Smooth muscle cell (in vitro differentiated cells): ENCODE measurements at regions not wholly inside any gene's neighbourhood (a gene's known extent, or its start where the extent isn't known, plus 50 kb on each side); places are given as distances from the start of the nearest gene placed in this dataset.
"Not testable (repeated sequence)": the region's sequence is repeated elsewhere in the genome, so short reads cannot be mapped to it uniquely, and the experiment has no call there.

Experiments used
- DNase-seq: peaks from one replicate; lab custom pipeline; 2025; ENCODE audit not compliant: unreplicated experiment; lab: John Stamatoyannopoulos, UW
- H2AFZ ChIP-seq: fragments of 200-600 bp; sonication (generic); 2 replicates; pipeline ENCODE4 v1.6.0; 2016; ENCODE audit warnings: antibody characterized with exemption, low read depth, mild to moderate bottlenecking
- H3F3A ChIP-seq: fragments of 200-600 bp; sonication (generic); 2 replicates; pipeline ENCODE4 v1.6.0; 2017; ENCODE audit warnings: antibody characterized with exemption, low read depth
- H3K27ac ChIP-seq: fragments of 200-600 bp; sonication (generic); 2 replicates; pipeline ENCODE4 v1.5.1; 2016; ENCODE audit warnings: low read depth, mild to moderate bottlenecking
- H3K27me3 ChIP-seq: fragments of 200-600 bp; sonication (generic); 2 replicates; pipeline ENCODE4 v1.6.1; 2016; ENCODE audit warnings: low read depth, mild to moderate bottlenecking
- H3K36me3 ChIP-seq: fragments of 200-600 bp; sonication (generic); 2 replicates; pipeline ENCODE4 v1.5.1; 2016; ENCODE audit warnings: low read depth
- H3K4me1 ChIP-seq: fragments of 200-600 bp; sonication (generic); 2 replicates; pipeline ENCODE4 v1.5.1; 2016; ENCODE audit warnings: low read depth
- H3K4me2 ChIP-seq: fragments of 200-600 bp; sonication (generic); 2 replicates; pipeline ENCODE4 v1.6.0; 2016; ENCODE audit warnings: mild to moderate bottlenecking
- H3K4me3 ChIP-seq: fragments of 200-600 bp; sonication (generic); 2 replicates; pipeline ENCODE4 v1.5.1; 2016; ENCODE audit warnings: mild to moderate bottlenecking
- H3K79me2 ChIP-seq: fragments of 200-600 bp; sonication (generic); 2 replicates; pipeline ENCODE4 v1.6.0; 2016; ENCODE audit warnings: low read depth, mild to moderate bottlenecking
- H3K9ac ChIP-seq: fragments of 200-600 bp; sonication (generic); 2 replicates; pipeline ENCODE4 v1.6.0; 2016; ENCODE audit warnings: low read depth
- H3K9me3 ChIP-seq: fragments of 200-600 bp; sonication (generic); replicated peaks from 2 replicates; pipeline ENCODE4 v1.5.1; 2016; ENCODE audit warnings: low read depth
- H4K20me1 ChIP-seq: fragments of 200-600 bp; sonication (generic); 2 replicates; pipeline ENCODE4 v1.6.0; 2016; ENCODE audit warnings: low read depth
- CTCF ChIP-seq: fragments of 200-600 bp; sonication (generic); IDR thresholded peaks from 2 replicates; pipeline ENCODE4 v1.5.1; 2017; ENCODE audit warnings: borderline replicate concordance, mild to moderate bottlenecking, antibody characterized with exemption; ENCODE audit not compliant: insufficient read depth, poor library complexity, severe bottlenecking
- WGBS: methylation state at CpG from one replicate; pipeline ENCODE4 v1.1.7; 2016; ENCODE audit warnings: low lambda C conversion rate; 5-methylcytosine and 5-hydroxymethylcytosine counted together

- not testable (repeated sequence) for H3K27me3 ChIP-seq, H3F3A ChIP-seq, H3K9ac ChIP-seq, H3K36me3 ChIP-seq, H3K9me3 ChIP-seq, H3K4me1 ChIP-seq, H3K27ac ChIP-seq, H3K79me2 ChIP-seq, H2AFZ ChIP-seq, H3K4me2 ChIP-seq, H3K4me3 ChIP-seq, H4K20me1 ChIP-seq, DNase-seq
- 90% methylated on average over 1 of the region's 1 CpG for WGBS
These were observed 51.1 kb upstream of the BNC1 start for GRCh38 chr15:83335542-83335941.

- Histone ChIP-seq H3K27ac (no peak overlapping the region), H3K79me2 (no peaks in the 10 kb centered on the region), H3K27me3 (no peaks in the 10 kb centered on the region), H3K9ac (no peak overlapping the region), H3K36me3 (no peaks in the 10 kb centered on the region), H2AFZ (no peak overlapping the region), H3K9me3 (no peaks in the 10 kb centered on the region), H3K4me2 (no peak overlapping the region), H3F3A (no peaks in the 10 kb centered on the region), H3K4me1 (no peaks in the 10 kb centered on the region), H4K20me1 (no peaks in the 10 kb centered on the region), H3K4me3 (no peak overlapping the region)
- WGBS, result 80% methylated on average over 5 of the region's 5 CpGs
- no peak for TF ChIP-seq CTCF
- no peak for DNase-seq
These were observed 54.9 kb upstream of the BNC1 start for GRCh38 chr15:83339396-83339795.

- WGBS, result 93% methylated on average over 1 of the region's 1 CpG
- no peaks in the 10 kb centered on the region for H3K79me2 ChIP-seq
- no peaks in the 10 kb centered on the region for H3K4me1 ChIP-seq
- H3K9ac ChIP-seq, result no peak overlapping the region
- no peaks in the 10 kb centered on the region for H3K9me3 ChIP-seq
- no peak overlapping the region for H3K4me2 ChIP-seq
- H3F3A ChIP-seq, result no peaks in the 10 kb centered on the region
- no peak overlapping the region for H3K27ac ChIP-seq
- TF ChIP-seq CTCF, result no peak
- H2AFZ ChIP-seq, result no peak overlapping the region
- no peak for DNase-seq
- H4K20me1 ChIP-seq, result no peaks in the 10 kb centered on the region
- H3K4me3 ChIP-seq, result no peak overlapping the region
- H3K27me3 ChIP-seq, result peaks cover 4% of the 10 kb centered on the region
- H3K36me3 ChIP-seq, result no peaks in the 10 kb centered on the region
These were observed 55.6 kb upstream of the BNC1 start for GRCh38 chr15:83340087-83340486.

GRCh38 chr15:83346342-83346741 lies 61.9 kb upstream of the BNC1 start:
- H3K79me2 ChIP-seq, result no peaks in the 10 kb centered on the region
- H3K9me3 ChIP-seq, result no peaks in the 10 kb centered on the region
- H3K27me3 ChIP-seq, result peaks cover 15% of the 10 kb centered on the region
- WGBS, result 75% methylated on average over 3 of the region's 3 CpGs
- no peak overlapping the region for H2AFZ ChIP-seq
- no peaks in the 10 kb centered on the region for H4K20me1 ChIP-seq
- no peak overlapping the region for H3K27ac ChIP-seq
- no peak for TF ChIP-seq CTCF
- no peak overlapping the region for H3K4me3 ChIP-seq
- H3K9ac ChIP-seq, result no peak overlapping the region
- H3K4me1 ChIP-seq, result no peaks in the 10 kb centered on the region
- H3K4me2 ChIP-seq, result no peak overlapping the region
- H3F3A ChIP-seq, result no peaks in the 10 kb centered on the region
- no peaks in the 10 kb centered on the region for H3K36me3 ChIP-seq
- DNase-seq, result no peak
